Smooth muscle cell (in vitro differentiated cells): ENCODE measurements at regions not wholly inside any gene's neighbourhood (a gene's known extent, or its start where the extent isn't known, plus 50 kb on each side); places are given as distances from the start of the nearest gene placed in this dataset.

Experiments used
- DNase-seq: peaks from one replicate; lab custom pipeline; 2025; ENCODE audit not compliant: unreplicated experiment; lab: John Stamatoyannopoulos, UW
- H2AFZ ChIP-seq: fragments of 200-600 bp; sonication (generic); 2 replicates; pipeline ENCODE4 v1.6.0; 2016; ENCODE audit warnings: antibody characterized with exemption, low read depth, mild to moderate bottlenecking
- H3F3A ChIP-seq: fragments of 200-600 bp; sonication (generic); 2 replicates; pipeline ENCODE4 v1.6.0; 2017; ENCODE audit warnings: antibody characterized with exemption, low read depth
- H3K27ac ChIP-seq: fragments of 200-600 bp; sonication (generic); 2 replicates; pipeline ENCODE4 v1.5.1; 2016; ENCODE audit warnings: low read depth, mild to moderate bottlenecking
- H3K27me3 ChIP-seq: fragments of 200-600 bp; sonication (generic); 2 replicates; pipeline ENCODE4 v1.6.1; 2016; ENCODE audit warnings: low read depth, mild to moderate bottlenecking
- H3K36me3 ChIP-seq: fragments of 200-600 bp; sonication (generic); 2 replicates; pipeline ENCODE4 v1.5.1; 2016; ENCODE audit warnings: low read depth
- H3K4me1 ChIP-seq: fragments of 200-600 bp; sonication (generic); 2 replicates; pipeline ENCODE4 v1.5.1; 2016; ENCODE audit warnings: low read depth
- H3K4me2 ChIP-seq: fragments of 200-600 bp; sonication (generic); 2 replicates; pipeline ENCODE4 v1.6.0; 2016; ENCODE audit warnings: mild to moderate bottlenecking
- H3K4me3 ChIP-seq: fragments of 200-600 bp; sonication (generic); 2 replicates; pipeline ENCODE4 v1.5.1; 2016; ENCODE audit warnings: mild to moderate bottlenecking
- H3K79me2 ChIP-seq: fragments of 200-600 bp; sonication (generic); 2 replicates; pipeline ENCODE4 v1.6.0; 2016; ENCODE audit warnings: low read depth, mild to moderate bottlenecking
- H3K9ac ChIP-seq: fragments of 200-600 bp; sonication (generic); 2 replicates; pipeline ENCODE4 v1.6.0; 2016; ENCODE audit warnings: low read depth
- H3K9me3 ChIP-seq: fragments of 200-600 bp; sonication (generic); replicated peaks from 2 replicates; pipeline ENCODE4 v1.5.1; 2016; ENCODE audit warnings: low read depth
- H4K20me1 ChIP-seq: fragments of 200-600 bp; sonication (generic); 2 replicates; pipeline ENCODE4 v1.6.0; 2016; ENCODE audit warnings: low read depth
- CTCF ChIP-seq: fragments of 200-600 bp; sonication (generic); IDR thresholded peaks from 2 replicates; pipeline ENCODE4 v1.5.1; 2017; ENCODE audit warnings: borderline replicate concordance, mild to moderate bottlenecking, antibody characterized with exemption; ENCODE audit not compliant: insufficient read depth, poor library complexity, severe bottlenecking
- WGBS: methylation state at CpG from one replicate; pipeline ENCODE4 v1.1.7; 2016; ENCODE audit warnings: low lambda C conversion rate; 5-methylcytosine and 5-hydroxymethylcytosine counted together

DNA sequence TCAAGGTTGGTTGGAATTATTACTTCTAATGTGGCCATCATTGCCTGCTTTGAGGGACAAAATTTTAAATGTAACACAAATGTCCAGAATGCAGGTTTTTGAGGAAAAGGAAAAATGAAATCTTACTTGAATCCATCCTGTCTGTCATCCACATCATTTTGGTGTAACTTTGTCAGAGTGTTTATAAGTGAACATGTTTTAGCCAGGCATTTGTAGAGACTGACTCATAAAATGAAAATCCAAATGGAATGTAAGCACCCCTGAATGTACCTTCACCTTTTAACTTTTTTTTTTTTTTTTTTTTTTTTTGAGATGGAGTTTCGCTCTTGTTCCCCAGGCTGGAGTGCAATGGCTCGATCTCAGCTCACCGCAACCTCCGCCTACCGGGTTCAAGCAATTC lies 141.8 kb upstream of the BNIP2 start:
- Histone ChIP-seq H3K79me2 (no peaks in the 10 kb centered on the region), H2AFZ (no peak overlapping the region), H3K36me3 (no peaks in the 10 kb centered on the region), H4K20me1 (no peaks in the 10 kb centered on the region), H3F3A (no peaks in the 10 kb centered on the region), H3K9me3 (no peaks in the 10 kb centered on the region), H3K27ac (no peak overlapping the region), H3K4me2 (no peak overlapping the region), H3K4me3 (no peak overlapping the region), H3K4me1 (no peaks in the 10 kb centered on the region), H3K9ac (no peak overlapping the region), H3K27me3 (peaks cover 6% of the 10 kb centered on the region)
- no peak for DNase-seq
- TF ChIP-seq CTCF, result no peak
- WGBS, result 100% methylated on average over 5 of the region's 5 CpGs

DNA sequence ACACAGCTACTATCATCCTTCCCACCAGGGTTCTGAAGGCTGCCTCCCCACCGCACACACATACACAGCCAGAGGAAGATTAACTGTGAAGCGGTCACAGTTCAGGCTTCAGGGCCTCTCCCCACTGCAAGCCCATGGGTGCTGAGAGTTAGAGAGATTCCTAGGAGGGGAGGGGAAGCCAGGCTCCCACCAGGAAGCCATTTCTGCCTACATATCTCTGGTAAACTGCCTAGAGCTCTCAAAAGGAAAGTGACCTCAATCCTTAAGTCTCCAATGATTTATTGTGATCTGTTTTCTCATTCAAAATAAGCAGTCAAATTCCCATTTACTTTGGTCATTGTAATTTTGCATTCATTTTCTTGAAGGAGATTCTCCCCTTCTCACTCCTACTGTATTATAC lies 141.0 kb upstream of the BNIP2 start:
- Histone ChIP-seq H2AFZ (no peak overlapping the region), H3F3A (no peaks in the 10 kb centered on the region)
- TF ChIP-seq CTCF, result no peak

GRCh38 chr15:59828861-59829260 lies 139.7 kb upstream of the BNIP2 start:
- Histone ChIP-seq H3K4me2 (no peak overlapping the region), H3K27me3 (no peaks in the 10 kb centered on the region), H3K4me1 (no peaks in the 10 kb centered on the region), H3K9ac (no peak overlapping the region), H3F3A (no peaks in the 10 kb centered on the region), H3K79me2 (no peaks in the 10 kb centered on the region), H3K36me3 (no peaks in the 10 kb centered on the region), H2AFZ (no peak overlapping the region), H3K27ac (no peak overlapping the region), H4K20me1 (no peaks in the 10 kb centered on the region), H3K4me3 (no peak overlapping the region), H3K9me3 (no peaks in the 10 kb centered on the region)
- no peak for TF ChIP-seq CTCF
- no peak for DNase-seq
- 81% methylated on average over 15 of the region's 15 CpGs for WGBS

More for the DNA sequence above, 141.0 kb upstream of the BNIP2 start:
- Histone ChIP-seq H3K4me1 (no peaks in the 10 kb centered on the region), H4K20me1 (no peaks in the 10 kb centered on the region), H3K4me3 (no peak overlapping the region), H3K27ac (no peak overlapping the region), H3K4me2 (no peak overlapping the region), H3K27me3 (no peaks in the 10 kb centered on the region), H3K36me3 (no peaks in the 10 kb centered on the region), H3K79me2 (no peaks in the 10 kb centered on the region), H3K9me3 (no peaks in the 10 kb centered on the region), H3K9ac (no peak overlapping the region)
- no peak for DNase-seq
- WGBS, result 94% methylated on average over 2 of the region's 2 CpGs

GRCh38 chr15:59828263-59828662 lies 139.1 kb upstream of the BNIP2 start:
- no peak for DNase-seq
- 67% methylated on average over 4 of the region's 4 CpGs for WGBS
- no peaks in the 10 kb centered on the region for H3K9me3 ChIP-seq
- H3K4me1 ChIP-seq, result no peaks in the 10 kb centered on the region
- no peaks in the 10 kb centered on the region for H4K20me1 ChIP-seq
- H3F3A ChIP-seq, result no peaks in the 10 kb centered on the region
- no peaks in the 10 kb centered on the region for H3K36me3 ChIP-seq
- H3K27me3 ChIP-seq, result no peaks in the 10 kb centered on the region
- no peak overlapping the region for H3K27ac ChIP-seq
- H3K4me3 ChIP-seq, result no peak overlapping the region
- H3K79me2 ChIP-seq, result no peaks in the 10 kb centered on the region
- TF ChIP-seq CTCF, result no peak
- H2AFZ ChIP-seq, result no peak overlapping the region
- no peak overlapping the region for H3K9ac ChIP-seq
- H3K4me2 ChIP-seq, result no peak overlapping the region
